BLaER1 (cell line): ENCODE measurements at regions not wholly inside any gene's neighbourhood (a gene's known extent, or its start where the extent isn't known, plus 50 kb on each side); places are given as distances from the start of the nearest gene placed in this dataset.

ENCODE experiments used
- H3K27ac ChIP-seq: shearing (Covaris generic); formaldehyde crosslinking; 2 replicates; pipeline ENCODE4 v1.8.1; 2022
- H3K27me3 ChIP-seq: shearing (Covaris generic); formaldehyde crosslinking; 2 replicates; pipeline ENCODE4 v1.8.1; 2022
- H3K36me3 ChIP-seq: shearing (Covaris generic); formaldehyde crosslinking; 2 replicates; pipeline ENCODE4 v1.8.1; 2022
- H3K4me1 ChIP-seq: shearing (Covaris generic); formaldehyde crosslinking; 2 replicates; pipeline ENCODE4 v1.8.1; 2022
- H3K4me2 ChIP-seq: shearing (Covaris generic); formaldehyde crosslinking; 2 replicates; pipeline ENCODE4 v1.8.1; 2022
- H3K4me3 ChIP-seq: shearing (Covaris generic); formaldehyde crosslinking; 2 replicates; pipeline ENCODE4 v1.8.1; 2022
- H3K9ac ChIP-seq: shearing (Covaris generic); formaldehyde crosslinking; 2 replicates; pipeline ENCODE4 v1.8.1; 2022
- H3K9me3 ChIP-seq: shearing (Covaris generic); formaldehyde crosslinking; 2 replicates; pipeline ENCODE4 v1.8.1; 2022
- H4K20me1 ChIP-seq: shearing (Covaris generic); formaldehyde crosslinking; 2 replicates; pipeline ENCODE4 v1.8.1; 2022
- Cebpa-rat ChIP-seq: shearing (Covaris generic); IDR thresholded peaks from 2 replicates; pipeline ENCODE4 v1.8.1; 2022

DNA sequence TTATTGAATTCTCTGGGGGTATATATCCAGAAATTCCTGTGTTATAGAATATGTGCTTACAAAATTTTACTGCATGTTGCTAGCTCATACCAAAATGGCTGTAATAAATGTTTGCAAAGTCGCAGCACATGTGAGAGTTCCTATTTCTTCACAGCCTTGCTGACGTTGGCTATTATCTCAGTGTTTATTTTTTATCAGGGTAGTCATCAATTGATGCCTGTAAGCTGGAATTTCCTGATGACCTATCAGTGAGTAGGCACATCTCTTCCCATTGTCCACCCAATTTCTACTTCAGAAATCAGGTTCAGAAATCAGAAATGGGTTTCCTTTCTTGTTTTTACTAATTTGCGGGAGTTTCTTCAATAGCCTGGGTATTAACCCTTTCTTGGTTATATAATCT lies 268.1 kb upstream of the FZD8 start:
- Histone ChIP-seq H3K4me2 (no peak overlapping the region), H3K4me1 (no peaks in the 10 kb centered on the region), H3K9ac (no peak overlapping the region)

DNA sequence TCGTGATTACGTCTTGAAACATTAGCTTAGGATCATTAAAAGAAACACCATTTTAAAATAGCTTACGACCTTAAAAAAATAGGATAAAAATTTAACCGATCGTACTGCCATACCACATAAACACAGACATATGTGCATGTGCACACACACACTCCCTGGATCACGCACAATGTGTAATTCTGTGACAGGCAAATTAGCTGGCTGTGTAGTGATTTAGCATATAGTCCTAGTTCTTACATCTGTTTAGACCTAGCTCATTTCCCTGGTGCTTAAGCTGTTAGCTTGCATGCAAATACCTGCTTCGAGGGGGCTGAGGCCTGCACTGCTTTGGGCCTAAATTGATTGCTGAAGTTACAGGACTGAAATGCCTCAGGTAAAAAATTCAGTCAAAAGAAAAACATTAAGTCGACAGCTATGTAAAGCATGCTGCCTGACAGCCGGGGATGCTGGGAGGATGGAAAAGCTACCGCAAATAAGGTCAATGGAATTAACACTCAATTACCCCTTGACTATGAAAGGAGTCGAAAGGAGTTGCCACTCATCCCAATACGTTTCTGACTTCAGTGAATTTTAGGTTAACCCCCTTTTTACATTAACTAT lies 267.1 kb upstream of the FZD8 start:
- Histone ChIP-seq H3K27ac (no peak overlapping the region), H3K27me3 (no peaks in the 10 kb centered on the region), H3K4me3 (no peak overlapping the region), H4K20me1 (no peaks in the 10 kb centered on the region), H3K4me2 (no peak overlapping the region), H3K36me3 (no peaks in the 10 kb centered on the region), H3K4me1 (no peaks in the 10 kb centered on the region), H3K9me3 (no peaks in the 10 kb centered on the region), H3K9ac (no peak overlapping the region)
- no peak for TF ChIP-seq Cebpa-rat

More for the DNA sequence above, 268.1 kb upstream of the FZD8 start:
- H3K4me3 ChIP-seq = no peak overlapping the region
- no peak for TF ChIP-seq Cebpa-rat
- no peaks in the 10 kb centered on the region for H3K27me3 ChIP-seq
- H3K36me3 ChIP-seq = no peaks in the 10 kb centered on the region
- H3K9me3 ChIP-seq = no peaks in the 10 kb centered on the region
- no peaks in the 10 kb centered on the region for H4K20me1 ChIP-seq
- no peak overlapping the region for H3K27ac ChIP-seq

DNA sequence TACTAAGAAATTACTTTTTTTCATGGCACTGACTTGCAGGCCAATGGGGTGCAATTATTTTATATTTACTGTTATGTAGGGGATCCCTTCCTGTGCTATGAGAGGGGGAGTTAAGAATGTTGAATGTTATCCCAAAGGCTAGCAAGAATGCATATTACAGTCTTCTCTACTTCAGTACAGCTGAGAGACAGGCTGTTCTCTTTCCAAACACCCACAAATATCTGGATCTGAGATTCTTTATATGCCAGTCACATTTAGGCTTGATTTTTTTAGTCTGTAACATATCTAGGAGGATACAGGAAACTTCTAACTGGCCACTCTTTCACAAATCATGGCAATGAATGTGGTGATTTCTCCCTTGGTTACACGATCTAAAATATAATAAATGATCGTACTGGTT lies 266.4 kb upstream of the FZD8 start:
- TF ChIP-seq Cebpa-rat = no peak
- Histone ChIP-seq H3K9ac (no peak overlapping the region), H3K4me2 (no peak overlapping the region), H4K20me1 (no peaks in the 10 kb centered on the region), H3K4me1 (no peaks in the 10 kb centered on the region), H3K4me3 (no peak overlapping the region), H3K27ac (no peak overlapping the region), H3K27me3 (no peaks in the 10 kb centered on the region), H3K9me3 (no peaks in the 10 kb centered on the region), H3K36me3 (no peaks in the 10 kb centered on the region)

DNA sequence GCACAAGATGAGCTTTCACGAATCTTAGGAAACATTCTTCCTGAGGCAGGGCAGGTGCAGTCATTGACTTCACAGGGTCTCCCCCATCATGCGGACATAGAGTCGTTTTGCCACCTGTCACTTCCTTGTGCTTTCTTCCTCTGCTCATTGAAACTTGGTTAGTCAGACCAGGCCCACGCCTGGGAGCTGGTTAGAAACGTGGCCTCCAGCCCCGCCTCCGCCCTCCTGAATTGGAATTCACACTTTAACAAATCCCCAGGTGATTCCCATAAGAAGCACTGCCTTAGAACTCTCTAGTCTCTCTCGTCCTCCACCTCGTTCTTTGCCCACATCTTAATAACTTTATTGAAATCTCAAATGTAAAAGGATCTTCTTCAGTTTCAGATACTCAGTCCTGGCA lies 265.5 kb upstream of the FZD8 start:
- no peaks in the 10 kb centered on the region for H3K4me1 ChIP-seq
- H3K27me3 ChIP-seq = no peaks in the 10 kb centered on the region
- no peaks in the 10 kb centered on the region for H3K36me3 ChIP-seq
- no peaks in the 10 kb centered on the region for H4K20me1 ChIP-seq
- no peak overlapping the region for H3K4me2 ChIP-seq
- H3K4me3 ChIP-seq = no peak overlapping the region
- no peaks in the 10 kb centered on the region for H3K9me3 ChIP-seq
- TF ChIP-seq Cebpa-rat = no peak
- H3K9ac ChIP-seq = no peak overlapping the region
- H3K27ac ChIP-seq = no peak overlapping the region

DNA sequence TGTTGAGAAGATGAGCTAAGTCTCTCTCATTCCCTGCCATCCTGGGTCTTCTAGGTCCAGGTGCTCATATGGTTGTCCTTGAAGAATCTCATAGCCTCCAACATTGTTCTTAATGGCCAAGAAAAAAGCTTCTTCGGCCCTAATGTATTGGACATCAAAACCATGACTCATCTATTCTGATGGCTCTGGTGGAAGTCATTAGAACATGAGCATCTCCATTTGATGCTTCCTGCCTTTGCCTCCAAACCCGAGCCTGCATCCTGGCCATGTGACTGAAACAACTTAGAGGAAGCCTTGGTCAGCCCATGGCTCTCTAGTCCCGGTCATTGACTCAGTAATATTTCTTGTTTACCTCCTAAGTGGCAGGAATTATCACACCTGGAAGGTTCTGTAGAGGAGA lies 264.1 kb upstream of the FZD8 start:
- H3K36me3 ChIP-seq = no peaks in the 10 kb centered on the region
- H3K4me1 ChIP-seq = no peaks in the 10 kb centered on the region
- no peaks in the 10 kb centered on the region for H4K20me1 ChIP-seq
- no peaks in the 10 kb centered on the region for H3K9me3 ChIP-seq
- H3K4me2 ChIP-seq = no peak overlapping the region
- H3K9ac ChIP-seq = no peak overlapping the region
- no peak for TF ChIP-seq Cebpa-rat
- H3K27me3 ChIP-seq = no peaks in the 10 kb centered on the region
- H3K4me3 ChIP-seq = no peak overlapping the region
- no peak overlapping the region for H3K27ac ChIP-seq

DNA sequence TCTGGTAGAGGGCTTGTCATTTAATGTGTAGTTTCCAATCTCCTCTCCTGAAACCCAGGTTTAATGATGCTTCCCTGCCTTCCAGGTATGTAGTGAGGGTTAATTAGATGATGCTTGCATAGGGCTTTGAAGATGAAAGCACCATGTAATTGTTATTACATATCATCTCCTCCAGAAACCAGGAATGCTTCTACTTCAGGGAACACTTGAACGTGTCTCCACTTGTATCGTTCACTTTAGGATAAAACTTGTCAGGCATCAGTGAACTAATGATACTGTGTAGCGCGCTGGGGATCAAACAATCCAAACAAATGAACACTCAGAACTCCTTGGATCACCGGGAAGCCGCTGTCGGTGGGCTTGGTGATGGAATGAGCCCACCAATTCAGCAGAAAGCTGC lies 260.9 kb upstream of the FZD8 start:
- TF ChIP-seq Cebpa-rat = no peak
- H3K27me3 ChIP-seq = no peaks in the 10 kb centered on the region
- H3K4me3 ChIP-seq = no peak overlapping the region
- no peaks in the 10 kb centered on the region for H4K20me1 ChIP-seq
- H3K9ac ChIP-seq = no peak overlapping the region
- no peak overlapping the region for H3K4me2 ChIP-seq
- H3K9me3 ChIP-seq = no peaks in the 10 kb centered on the region
- no peaks in the 10 kb centered on the region for H3K36me3 ChIP-seq
- H3K4me1 ChIP-seq = peaks cover 8% of the 10 kb centered on the region
- no peak overlapping the region for H3K27ac ChIP-seq

DNA sequence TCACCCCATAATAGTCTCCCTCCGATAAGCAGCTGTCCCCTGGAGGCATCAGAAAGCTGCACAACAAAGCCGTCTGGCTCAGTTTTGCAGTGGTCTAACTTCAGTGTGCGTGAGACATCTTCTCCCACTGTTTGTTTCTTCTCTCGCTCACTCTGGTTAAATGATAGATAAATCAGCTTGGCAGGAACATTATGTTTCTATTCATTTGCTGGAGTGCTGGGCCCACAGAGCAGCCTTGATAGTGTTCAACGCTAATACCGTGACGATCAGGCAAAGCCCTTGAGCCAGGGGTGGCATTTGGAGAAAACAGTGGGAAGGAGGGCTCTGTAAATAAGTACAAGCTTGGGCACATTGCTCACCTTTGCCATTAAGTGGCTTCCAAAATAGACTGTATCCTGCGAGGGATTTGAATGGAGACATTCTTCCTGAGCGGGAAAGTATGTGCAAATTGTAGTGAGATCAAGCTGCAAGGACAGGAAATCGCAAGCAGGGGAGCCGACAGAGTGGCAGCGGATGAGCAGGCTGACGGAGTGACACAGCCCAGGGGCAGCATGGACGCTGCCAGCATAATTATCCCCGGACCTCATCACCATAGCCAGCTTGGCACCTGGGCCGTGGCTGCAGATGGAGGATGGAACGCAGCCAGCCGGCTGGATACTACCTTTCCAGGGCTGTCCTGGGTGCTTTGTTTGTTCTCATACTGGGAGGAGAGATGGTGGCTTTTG lies 256.8 kb upstream of the FZD8 start:
- Histone ChIP-seq H3K27me3 (no peaks in the 10 kb centered on the region), H3K9me3 (no peaks in the 10 kb centered on the region), H3K36me3 (no peaks in the 10 kb centered on the region), H4K20me1 (no peaks in the 10 kb centered on the region), H3K4me2 (no peak overlapping the region), H3K4me1 (peaks cover 8% of the 10 kb centered on the region), H3K27ac (no peak overlapping the region), H3K9ac (no peak overlapping the region), H3K4me3 (no peak overlapping the region)
- TF ChIP-seq Cebpa-rat = no peak

DNA sequence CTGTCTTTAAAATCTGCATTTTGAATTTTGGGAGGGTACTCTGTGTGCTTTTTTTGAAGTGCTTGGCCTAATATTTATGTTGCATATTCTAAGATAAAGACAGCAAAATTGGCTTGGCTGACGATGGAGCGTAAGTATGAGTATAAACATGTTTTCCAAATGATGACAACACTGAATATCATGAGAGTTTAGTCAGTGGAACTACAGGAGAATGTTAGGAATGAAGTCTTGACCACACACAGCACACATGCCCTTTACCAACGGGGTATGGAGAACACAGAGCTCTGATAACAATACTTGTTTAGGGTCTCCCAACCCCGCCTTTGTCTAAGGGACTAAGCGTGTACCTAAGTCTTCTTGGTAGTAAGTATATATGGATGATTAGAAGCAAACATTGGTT lies 253.9 kb upstream of the FZD8 start:
- Histone ChIP-seq H3K9me3 (no peaks in the 10 kb centered on the region), H3K4me3 (no peak overlapping the region), H3K27me3 (no peaks in the 10 kb centered on the region), H3K36me3 (no peaks in the 10 kb centered on the region), H4K20me1 (no peaks in the 10 kb centered on the region), H3K4me2 (no peak overlapping the region), H3K4me1 (peaks cover 7% of the 10 kb centered on the region), H3K27ac (no peak overlapping the region), H3K9ac (no peak overlapping the region)
- no peak for TF ChIP-seq Cebpa-rat

DNA sequence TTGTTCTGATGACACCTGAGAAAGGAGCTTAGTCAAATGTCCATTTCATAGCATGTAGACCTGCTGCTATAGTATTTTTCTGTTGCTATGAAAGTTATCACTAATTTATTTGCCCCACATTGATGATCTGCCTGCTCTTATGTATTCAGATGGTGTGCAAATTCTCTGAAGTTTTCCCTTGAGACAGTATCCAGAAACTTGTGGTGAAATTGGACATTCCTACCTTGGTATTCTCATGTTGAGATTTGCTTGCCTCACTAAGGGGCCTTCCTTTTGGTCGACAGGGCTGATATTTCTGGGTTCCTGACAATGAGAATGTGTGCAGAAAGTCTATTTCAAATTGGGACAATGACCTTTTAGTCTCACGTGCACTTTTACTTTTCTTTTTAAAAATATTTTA lies 253.2 kb upstream of the FZD8 start:
- H3K36me3 ChIP-seq = no peaks in the 10 kb centered on the region
- TF ChIP-seq Cebpa-rat = no peak
- no peaks in the 10 kb centered on the region for H4K20me1 ChIP-seq
- no peaks in the 10 kb centered on the region for H3K9me3 ChIP-seq
- H3K27ac ChIP-seq = no peak overlapping the region
- peaks cover under 1% of the 10 kb centered on the region for H3K4me1 ChIP-seq
- no peak overlapping the region for H3K9ac ChIP-seq
- no peaks in the 10 kb centered on the region for H3K27me3 ChIP-seq
- no peak overlapping the region for H3K4me3 ChIP-seq
- no peak overlapping the region for H3K4me2 ChIP-seq

DNA sequence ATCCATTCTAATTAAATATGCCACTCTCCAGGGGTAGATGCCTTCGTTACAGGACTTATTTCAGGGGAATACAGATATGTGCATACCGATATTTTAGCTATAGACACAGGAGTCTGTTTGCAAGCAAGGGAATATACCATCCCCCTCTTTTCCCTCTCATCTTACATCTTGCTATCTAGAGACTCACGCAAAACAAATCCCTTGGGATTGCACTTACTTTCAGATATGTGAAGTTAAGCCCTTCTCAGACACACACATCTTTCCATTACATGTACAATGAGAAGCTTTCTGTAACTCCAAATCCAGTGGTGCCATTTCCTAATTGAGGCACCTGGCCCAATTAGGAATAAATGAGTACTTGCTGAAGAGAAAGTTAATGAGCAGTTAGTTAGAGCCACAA lies 250.4 kb upstream of the FZD8 start:
- H3K4me3 ChIP-seq = no peak overlapping the region
- no peak for TF ChIP-seq Cebpa-rat
- no peaks in the 10 kb centered on the region for H3K27me3 ChIP-seq
- no peaks in the 10 kb centered on the region for H3K36me3 ChIP-seq
- no peaks in the 10 kb centered on the region for H4K20me1 ChIP-seq
- no peak overlapping the region for H3K4me2 ChIP-seq
- no peaks in the 10 kb centered on the region for H3K9me3 ChIP-seq
- no peak overlapping the region for H3K9ac ChIP-seq
- no peak overlapping the region for H3K27ac ChIP-seq
- H3K4me1 ChIP-seq = peaks cover 7% of the 10 kb centered on the region; the same call in 1 of the 2 replicates
